Upper lobe of left lung (tissue), 6 donors: ENCODE measurements at regions not wholly inside any gene's neighbourhood (a gene's known extent, or its start where the extent isn't known, plus 50 kb on each side); places are given as distances from the start of the nearest gene placed in this dataset.
"Not testable (repeated sequence)": the region's sequence is repeated elsewhere in the genome, so short reads cannot be mapped to it uniquely, and the experiment has no call there.

Experiments used
- ATAC-seq, 2 donors: fragments of 200-7000 bp; cut with Tn5 transposase; one replicate each; pipeline ENCODE4 v1.9.1; 2022; ENCODE audit warnings: mild to moderate bottlenecking in 2 of 2, moderate library complexity in 2 of 2; ENCODE audit not compliant: low FRiP score in 2 of 2
- DNase-seq, 2 donors: peaks; one replicate each; pipeline ENCODE4 v3.0.0-alpha.2; 2019 to 2020
- H3K27ac ChIP-seq, 4 donors: fragments of 200-600 bp; sonication (generic); one replicate each; pipeline ENCODE4 v1.5.1; 2016 to 2019
- H3K27me3 ChIP-seq, 4 donors: fragments of 200-600 bp; sonication (generic); one replicate each; pipeline ENCODE4 v1.5.1; 2017 to 2019
- H3K36me3 ChIP-seq, 4 donors: fragments of 200-600 bp; sonication (generic); one replicate each; pipeline ENCODE4 v1.5.1; 2016 to 2019
- H3K4me1 ChIP-seq, 4 donors: fragments of 200-600 bp; sonication (generic); one replicate each; pipeline ENCODE4 v1.5.1; 2018 to 2019
- H3K4me3 ChIP-seq, 4 donors: fragments of 200-600 bp; sonication (generic); one replicate each; pipeline ENCODE4 v1.5.1; 2017 to 2019; ENCODE audit warnings: mild to moderate bottlenecking in 2 of 4, moderate library complexity in 1 of 4
- H3K9me3 ChIP-seq, 4 donors: fragments of 200-600 bp; sonication (generic); one replicate each; pipeline ENCODE4 v1.5.1; 2018 to 2019
- CTCF ChIP-seq, 6 experiments: fragments of 450-650 bp in 4 of 6; fragments of 200-600 bp in 2 of 6; sonication (generic) in 2 of 6; IDR thresholded peaks; one replicate each; pipeline ENCODE4 v1.5.1; 2016 to 2019; ENCODE audit warnings: antibody characterized with exemption in 6 of 6
- EP300 ChIP-seq, 4 donors: sonication (generic); formaldehyde crosslinking; IDR thresholded peaks; one replicate each; pipeline ENCODE4 v1.5.1; 2017; ENCODE audit warnings: antibody characterized with exemption in 4 of 4, control low read depth in 2 of 4
- POLR2A ChIP-seq, 4 donors: fragments of 450-650 bp; IDR thresholded peaks; one replicate each; pipeline ENCODE4 v1.5.1; 2016 to 2017; ENCODE audit warnings: antibody characterized with exemption in 4 of 4, mild to moderate bottlenecking in 2 of 4
- POLR2AphosphoS5 ChIP-seq, 2 donors: sonication (generic); formaldehyde crosslinking; IDR thresholded peaks; one replicate each; pipeline ENCODE4 v1.5.1; 2017; ENCODE audit warnings: antibody characterized with exemption in 2 of 2
- WGBS, 2 donors: methylation state at CpG; one replicate each; pipeline ENCODE4 v1.1.5; 2017 to 2018; 5-methylcytosine and 5-hydroxymethylcytosine counted together
- donor health status: DM: no; HTN: no; CAD: no; lungs with moderate emphysema.
- donor health status: DM: no; HTN: yes; CAD: no; lungs with severe emphysema.

GRCh38 chr15:91649016-91649415 is 204.5 kb upstream of the SLCO3A1 start:
- Histone ChIP-seq H3K27ac (no peak overlapping the region), H3K9me3 (no peaks in the 10 kb centered on the region), H3K36me3 (no peaks in the 10 kb centered on the region), H3K4me3 (no peak overlapping the region), H3K4me1 (no peaks in the 10 kb centered on the region), H3K27me3 (no peaks in the 10 kb centered on the region)
- ATAC-seq, result no peak
- TF ChIP-seq POLR2AphosphoS5 (IDR thresholded peaks at IDR 0.05) (no peak), EP300 (IDR thresholded peaks at IDR 0.05) (no peak), CTCF (IDR thresholded peaks at IDR 0.05) (no peak), POLR2A (IDR thresholded peaks at IDR 0.05) (no peak)
- 91 to 92% methylated on average over 2 of the region's 2 CpGs for WGBS, 2 donors
- DNase-seq, result no peak

DNA sequence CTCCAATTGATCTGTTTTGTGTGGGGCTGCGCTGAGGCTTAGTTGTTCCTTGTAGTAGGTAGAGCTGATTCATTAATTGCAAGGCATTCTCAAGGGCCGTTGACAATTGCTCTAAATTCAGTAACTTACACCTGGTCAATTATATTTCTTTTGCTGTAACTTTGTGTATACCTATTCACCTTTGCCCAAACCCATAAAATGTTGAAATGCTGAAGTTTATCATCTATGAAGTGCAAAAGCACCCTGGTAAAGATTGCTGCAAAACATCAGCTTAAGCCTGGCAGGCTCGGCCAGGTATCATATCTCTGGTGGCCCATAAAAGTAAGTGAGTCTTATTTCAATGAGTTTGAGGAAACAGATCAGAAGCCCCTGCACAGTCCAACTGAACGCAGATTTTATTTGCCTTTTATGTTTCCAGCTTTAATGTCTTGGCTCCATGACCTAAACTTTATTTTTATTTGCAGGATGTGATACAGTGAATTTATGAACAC is 203.6 kb upstream of the SLCO3A1 start:
- Histone ChIP-seq H3K27ac (no peak overlapping the region), H3K36me3 (no peaks in the 10 kb centered on the region), H3K4me1 (no peaks in the 10 kb centered on the region), H3K9me3 (no peaks in the 10 kb centered on the region), H3K4me3 (no peak overlapping the region), H3K27me3 (no peaks in the 10 kb centered on the region)
- DNase-seq (no peak), ATAC-seq (no peak)
- WGBS, 2 donors, result 86 to 88% methylated on average over 4 of the region's 4 CpGs
- TF ChIP-seq POLR2A (IDR thresholded peaks at IDR 0.05), result no peak
- no peak for TF ChIP-seq POLR2AphosphoS5 (IDR thresholded peaks at IDR 0.05)
- no peak for TF ChIP-seq EP300 (IDR thresholded peaks at IDR 0.05)
- TF ChIP-seq CTCF (IDR thresholded peaks at IDR 0.05), result no peak

GRCh38 chr15:91651251-91651650 is 202.3 kb upstream of the SLCO3A1 start:
- H3K4me1 ChIP-seq, result no peaks in the 10 kb centered on the region
- no peaks in the 10 kb centered on the region for H3K27me3 ChIP-seq
- H3K9me3 ChIP-seq, result no peaks in the 10 kb centered on the region
- no peaks in the 10 kb centered on the region for H3K36me3 ChIP-seq
- WGBS, 2 donors, result 94 to 99% methylated on average over 3 of the region's 3 CpGs
- TF ChIP-seq POLR2A (IDR thresholded peaks at IDR 0.05) (no peak), CTCF (IDR thresholded peaks at IDR 0.05) (no peak), POLR2AphosphoS5 (IDR thresholded peaks at IDR 0.05) (no peak), EP300 (IDR thresholded peaks at IDR 0.05) (no peak)
- no peak overlapping the region for H3K27ac ChIP-seq
- H3K4me3 ChIP-seq, result no peak overlapping the region
- ATAC-seq (no peak), DNase-seq (no peak)

GRCh38 chr15:91652610-91653207 is 200.8 kb upstream of the SLCO3A1 start:
- Histone ChIP-seq H3K27ac (no peak overlapping the region), H3K4me3 (no peak overlapping the region), H3K4me1 (no peaks in the 10 kb centered on the region), H3K9me3 (no peaks in the 10 kb centered on the region), H3K36me3 (no peaks in the 10 kb centered on the region), H3K27me3 (no peaks in the 10 kb centered on the region)
- 69 to 73% methylated on average over 7 of the region's 7 CpGs for WGBS, 2 donors
- DNase-seq, result no peak
- no peak for ATAC-seq
- no peak for TF ChIP-seq POLR2A (IDR thresholded peaks at IDR 0.05)
- TF ChIP-seq POLR2AphosphoS5 (IDR thresholded peaks at IDR 0.05), result no peak
- no peak for TF ChIP-seq CTCF (IDR thresholded peaks at IDR 0.05)
- no peak for TF ChIP-seq EP300 (IDR thresholded peaks at IDR 0.05)

DNA sequence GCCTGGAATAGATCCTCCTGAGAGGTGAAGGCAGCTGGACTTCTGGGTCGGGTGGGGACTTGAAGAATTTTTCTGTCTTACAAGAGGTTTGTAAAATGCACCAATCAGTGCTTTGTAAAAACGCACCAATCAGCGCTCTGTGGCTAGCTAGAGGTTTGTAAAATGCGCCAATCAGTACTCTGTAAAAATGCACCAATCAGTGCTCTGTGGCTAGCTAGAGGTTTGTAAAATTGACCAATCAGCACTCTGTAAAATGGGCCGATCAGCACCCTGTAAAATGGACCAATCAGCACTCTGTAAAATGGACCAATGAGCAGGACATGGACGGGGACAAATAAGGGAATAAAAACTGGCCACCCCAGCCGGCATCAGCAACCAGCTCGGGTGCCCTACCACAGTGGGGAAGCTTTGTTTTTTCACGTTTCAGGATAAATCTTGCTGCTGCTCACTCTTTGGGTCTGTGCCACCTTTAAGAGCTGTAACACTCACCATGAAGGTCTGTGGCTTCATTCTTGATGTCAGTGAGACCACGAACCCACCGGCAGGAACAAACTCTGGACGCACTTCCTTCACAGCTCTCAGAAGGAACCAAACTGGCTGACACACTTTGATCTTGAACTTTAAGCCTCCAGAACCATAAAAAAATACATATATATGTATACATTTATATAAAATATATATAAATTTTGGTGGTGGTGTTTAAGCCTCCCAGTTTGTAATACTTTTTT is 197.8 kb upstream of the SLCO3A1 start:
- H3K4me1 ChIP-seq, H3K36me3 ChIP-seq, H3K4me3 ChIP-seq, ATAC-seq, H3K9me3 ChIP-seq, H3K27me3 ChIP-seq, H3K27ac ChIP-seq, DNase-seq: not testable (repeated sequence)
- WGBS, 2 donors, result 71 to 75% methylated on average over 12 of the region's 12 CpGs
